Daoy (cell line): ENCODE measurements at regions not wholly inside any gene's neighbourhood (a gene's known extent, or its start where the extent isn't known, plus 50 kb on each side); places are given as distances from the start of the nearest gene placed in this dataset.
"Not testable (repeated sequence)": the region's sequence is repeated elsewhere in the genome, so short reads cannot be mapped to it uniquely, and the experiment has no call there.

Experiments used
- DNase-seq: peaks from one replicate; pipeline ENCODE4 v3.0.0-alpha.2; 2015; ENCODE audit warnings: low read depth

- peak; percentile 39 for DNase-seq
Measured at GRCh38 chr14:52124791-52125684, 56.2 kb upstream of the NID2 start.

DNA sequence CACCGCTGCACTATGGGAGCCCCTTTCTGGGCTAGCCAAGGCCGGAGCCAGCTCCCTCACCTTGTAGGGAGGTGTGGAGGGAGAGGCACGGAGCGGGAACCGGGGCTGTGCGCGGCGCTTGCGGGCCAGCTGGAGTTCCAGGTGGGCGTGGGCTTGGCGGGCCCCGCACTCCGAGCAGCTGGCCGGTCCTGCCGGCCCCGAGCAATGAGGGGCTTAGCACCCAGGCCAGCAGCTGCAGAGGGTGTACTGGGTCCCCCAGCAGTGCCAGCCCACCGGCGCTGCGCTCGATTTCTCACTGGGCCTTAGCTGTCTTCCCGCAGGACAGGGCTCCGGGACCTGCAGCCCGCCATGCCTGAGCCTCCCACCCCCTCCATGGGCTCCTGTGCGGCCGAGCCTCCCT, 53.3 kb upstream of the NID2 start:
- DNase-seq = not testable (repeated sequence)

DNA sequence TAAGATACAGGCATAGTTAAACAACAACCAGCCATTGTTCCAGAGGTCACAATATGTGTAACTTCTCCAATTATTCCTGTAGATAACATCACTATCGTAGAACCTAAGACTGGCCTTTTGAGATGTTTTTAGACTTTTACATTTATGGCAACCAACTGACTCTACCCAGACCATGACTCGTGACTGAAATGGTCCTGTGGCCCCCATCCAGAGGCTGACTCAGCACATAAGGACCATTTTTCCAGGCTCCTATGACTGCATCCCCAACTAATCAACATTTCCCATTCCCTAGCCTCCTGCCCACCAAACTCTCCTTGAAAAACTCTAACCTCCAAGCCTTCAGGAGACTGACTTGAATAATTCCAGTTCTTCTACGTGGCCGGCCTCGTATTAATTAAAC, 52.6 kb upstream of the NID2 start:
- no peak for DNase-seq

DNA sequence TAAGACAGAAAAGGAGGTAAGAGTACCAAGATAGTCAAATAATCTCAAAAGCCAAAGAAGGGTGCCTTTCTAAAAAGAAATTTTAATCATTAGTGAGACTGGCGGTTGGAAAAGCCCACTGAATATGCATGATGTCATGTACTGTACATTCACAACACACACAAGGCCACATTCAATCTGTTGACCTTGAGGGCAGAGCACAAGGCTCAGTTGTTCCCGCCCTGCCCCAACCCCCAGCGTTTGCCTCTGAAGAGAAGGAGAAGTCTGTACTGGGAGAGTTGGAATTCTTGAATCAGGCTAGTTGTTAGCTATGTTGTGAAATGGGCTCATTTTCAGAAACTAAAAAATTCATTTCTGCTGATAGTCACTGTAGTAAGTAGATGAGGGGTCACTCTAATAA, 50.2 kb upstream of the NID2 start:
- DNase-seq = no peak
